ENCODE measurements at regions not wholly inside any gene's neighbourhood (a gene's known extent, or its start where the extent isn't known, plus 50 kb on each side); places are given as distances from the start of the nearest gene placed in this dataset.
"Not testable (repeated sequence)": the region's sequence is repeated elsewhere in the genome, so short reads cannot be mapped to it uniquely, and the experiment has no call there.

DNA sequence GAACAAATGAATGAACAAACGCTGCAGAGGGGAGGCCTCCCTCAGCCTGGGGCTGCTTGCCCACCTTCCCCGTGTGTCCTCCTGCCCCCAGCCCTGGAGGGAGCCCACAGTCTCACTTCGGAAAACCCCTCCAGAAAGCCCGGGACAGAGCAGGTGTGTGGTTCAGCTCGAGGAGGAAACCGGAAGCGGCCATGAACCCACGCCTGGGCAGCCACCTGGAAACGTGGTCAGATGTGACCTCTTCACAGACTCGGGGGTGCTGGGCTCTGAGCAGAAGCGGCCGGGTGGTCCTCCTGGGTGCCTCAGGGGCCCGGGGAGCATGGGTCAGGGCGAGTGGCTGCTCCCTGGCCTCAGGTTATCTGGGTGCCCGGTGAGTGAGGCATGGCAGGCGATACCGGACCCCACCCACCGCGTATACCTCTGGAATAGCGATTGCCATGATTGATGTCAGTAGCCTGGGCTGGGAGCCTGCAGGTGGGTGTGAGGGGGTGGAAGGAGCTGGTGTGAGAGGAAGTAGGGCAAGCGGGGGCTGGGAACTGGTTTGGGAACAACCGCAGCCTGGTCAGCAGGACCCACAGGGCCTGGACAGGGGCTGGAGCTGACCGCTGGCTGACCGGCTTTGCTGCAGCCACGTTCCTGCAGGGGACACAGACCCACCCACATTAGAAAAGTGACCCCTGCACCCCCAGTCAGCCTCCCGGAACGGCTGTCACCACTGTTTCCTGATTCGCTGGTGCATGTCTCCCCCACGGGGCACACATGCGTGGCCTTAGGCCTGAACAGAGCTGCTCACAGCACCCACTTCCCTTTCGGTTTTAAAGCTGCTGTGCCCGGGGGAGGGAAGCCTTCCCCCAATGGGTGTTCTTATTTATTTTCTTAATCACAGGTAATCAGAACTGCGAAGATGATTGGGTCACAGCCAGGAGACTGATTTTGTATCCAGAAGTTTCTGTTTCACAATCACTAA, 5465.1 kb upstream of the TPTE start:
- H3K4me3 ChIP-seq (ENCODE audit: low read depth, poor library complexity, severe bottlenecking); DNase-seq (ENCODE audit: low spot score in 2 of 2); intact Hi-C loops (cut with DNase I; ENCODE audit: low total_unique reads): not testable (repeated sequence)
- no CpG with 5 or more reads among the region's 33 CpGs for WGBS, 2 donors

DNA sequence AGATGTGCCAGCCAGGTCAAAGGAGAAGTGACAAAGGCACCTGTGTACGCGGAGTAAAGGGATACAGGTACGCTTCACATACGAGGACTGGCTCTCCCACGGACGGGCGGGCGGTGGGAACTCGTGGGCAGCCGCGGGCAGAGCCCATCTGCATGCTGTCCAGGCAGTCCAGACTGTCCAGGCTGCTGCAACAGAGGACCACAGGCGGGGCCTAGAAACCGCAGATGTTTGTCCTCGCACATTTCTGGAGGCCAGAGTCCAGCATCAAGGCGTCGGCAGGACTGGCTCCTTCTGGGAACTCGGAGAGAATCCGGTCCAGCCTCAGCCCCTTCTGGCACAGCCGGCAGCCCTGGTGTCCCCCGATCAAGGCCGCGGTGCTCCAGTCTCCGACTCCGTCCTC, 5464.3 kb upstream of the TPTE start:
- DNase-seq (ENCODE audit: low spot score in 2 of 2); H3K4me3 ChIP-seq (ENCODE audit: low read depth, poor library complexity, severe bottlenecking); intact Hi-C loops (cut with DNase I; ENCODE audit: low total_unique reads): not testable (repeated sequence)
- no CpG with 5 or more reads among the region's 24 CpGs for WGBS, 2 donors

DNA sequence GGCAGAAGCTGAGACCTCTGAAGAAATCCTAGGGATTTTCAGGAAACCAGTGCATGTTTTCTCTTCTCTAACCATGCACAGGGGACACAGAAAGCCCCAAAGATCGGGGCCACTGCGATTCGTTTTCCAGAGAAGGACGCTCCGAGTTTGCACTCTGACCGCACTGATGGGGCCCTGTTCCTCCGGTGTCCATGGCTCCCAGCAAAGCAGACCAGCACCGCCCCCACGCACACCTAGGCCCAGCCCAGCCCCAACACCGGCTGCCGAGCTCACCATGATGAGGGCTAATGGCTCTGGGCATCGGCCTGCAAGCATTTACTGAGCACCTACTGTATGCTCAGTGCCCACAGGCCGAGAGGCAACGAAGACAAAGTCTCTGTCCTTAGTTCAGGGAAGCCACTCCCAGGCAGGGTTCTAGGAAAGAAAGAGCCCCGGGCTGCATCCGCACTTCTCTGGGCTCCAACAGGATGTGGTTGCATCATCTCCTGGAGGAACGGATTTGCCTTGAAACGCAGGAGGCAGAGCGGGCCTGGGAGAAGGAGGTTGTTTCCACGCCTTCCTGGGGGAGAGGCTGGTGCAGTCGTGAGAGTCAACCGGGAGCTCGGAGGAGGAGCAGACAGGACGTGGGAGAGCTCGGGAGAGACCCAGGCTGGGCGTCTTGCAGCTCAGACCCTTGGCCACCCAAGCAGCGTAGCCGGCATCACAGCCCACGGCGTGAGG, 5460.9 kb upstream of the TPTE start:
- WGBS, 2 donors, result no CpG with 5 or more reads among the region's 30 CpGs
- intact Hi-C loops (cut with DNase I; ENCODE audit: low total_unique reads); H3K4me3 ChIP-seq (ENCODE audit: low read depth, poor library complexity, severe bottlenecking); DNase-seq (ENCODE audit: low spot score in 2 of 2): not testable (repeated sequence)

DNA sequence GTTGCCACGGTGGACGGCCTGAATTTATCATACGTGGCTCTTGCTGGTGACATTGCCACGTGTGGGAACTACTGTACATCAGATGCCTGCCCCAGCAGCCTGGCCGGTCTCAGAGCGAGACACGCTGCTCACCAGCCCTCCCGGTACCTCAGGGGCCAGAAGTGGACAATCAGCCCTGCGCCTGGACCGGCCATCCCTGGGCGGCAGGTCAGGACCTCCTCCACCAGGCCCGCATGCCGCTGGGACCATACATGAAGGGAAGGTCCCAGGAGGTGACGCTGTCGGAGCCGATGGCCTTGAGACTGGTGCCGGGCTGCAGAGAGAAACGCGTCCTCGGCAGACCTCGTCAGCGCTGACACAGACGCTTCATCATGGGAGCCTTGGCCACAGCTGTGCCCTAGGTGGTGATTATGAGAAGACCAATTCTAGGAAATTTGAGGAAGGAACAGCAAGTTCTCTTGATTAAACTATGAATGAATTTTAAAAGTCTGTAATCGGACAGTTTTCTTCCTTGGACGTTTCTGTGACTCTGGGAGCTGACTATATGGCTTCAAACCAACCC, 5456.7 kb upstream of the TPTE start:
- H3K4me3 ChIP-seq (ENCODE audit: low read depth, poor library complexity, severe bottlenecking); intact Hi-C loops (cut with DNase I; ENCODE audit: low total_unique reads): not testable (repeated sequence)
- no CpG with 5 or more reads among the region's 25 CpGs for WGBS, 2 donors
- DNase-seq (ENCODE audit: low spot score in 2 of 2), result peak in 1 of 2 donors; percentile 62

DNA sequence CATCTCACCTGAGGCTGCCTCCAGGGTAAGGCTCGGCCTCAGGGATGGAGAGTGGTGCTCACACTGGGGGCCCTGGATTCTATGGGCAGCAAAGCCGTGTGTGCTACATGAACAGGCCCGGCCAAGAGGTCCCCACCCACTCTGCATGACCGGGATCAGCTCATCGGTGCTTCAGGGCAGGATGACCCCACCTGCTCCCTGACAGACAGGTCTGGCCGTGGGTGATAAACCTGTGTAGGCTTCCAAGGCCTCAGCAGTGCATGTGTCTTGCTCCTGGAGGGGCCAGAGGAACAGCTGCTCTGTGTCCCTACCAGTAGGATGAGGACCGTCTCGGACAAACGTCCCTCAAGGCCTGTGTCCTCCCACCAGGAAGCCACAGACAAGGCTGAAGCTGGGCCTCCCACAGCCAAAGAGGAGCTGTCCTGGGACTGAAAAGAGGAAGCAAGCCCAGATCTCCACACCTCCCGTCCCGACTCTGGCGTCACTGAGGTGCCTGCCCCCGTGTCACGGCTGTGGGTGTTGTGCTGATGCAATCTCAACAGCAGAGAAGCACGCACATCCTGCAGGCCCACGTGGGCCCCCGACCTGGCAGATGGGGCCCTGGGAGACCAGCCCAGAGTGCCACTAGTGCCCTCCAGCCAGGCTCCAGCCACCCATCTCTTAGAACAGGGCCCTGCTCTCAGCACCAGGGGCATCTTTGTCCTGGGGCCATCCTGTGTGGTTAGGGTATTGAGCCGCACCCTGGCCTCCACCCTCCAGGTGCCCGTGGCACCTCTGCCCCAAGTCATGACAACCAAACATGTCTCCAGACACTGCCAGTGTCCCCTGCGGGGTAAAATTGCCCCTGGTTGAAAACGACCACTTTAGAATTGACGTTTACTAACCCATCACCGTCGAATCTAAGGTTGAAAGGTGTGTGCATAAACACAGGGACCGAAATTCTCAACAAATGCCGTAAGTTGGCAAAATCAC, 5455.9 kb upstream of the TPTE start:
- WGBS, 2 donors, result 69% methylated on average over 7 of the region's 26 CpGs; no CpG with 5 or more reads in 1 of the 2 donors
- H3K4me3 ChIP-seq (ENCODE audit: low read depth, poor library complexity, severe bottlenecking); intact Hi-C loops (cut with DNase I; ENCODE audit: low total_unique reads): not testable (repeated sequence)
- peak in 1 of 2 donors; percentile 85 for DNase-seq (ENCODE audit: low spot score in 2 of 2)

DNA sequence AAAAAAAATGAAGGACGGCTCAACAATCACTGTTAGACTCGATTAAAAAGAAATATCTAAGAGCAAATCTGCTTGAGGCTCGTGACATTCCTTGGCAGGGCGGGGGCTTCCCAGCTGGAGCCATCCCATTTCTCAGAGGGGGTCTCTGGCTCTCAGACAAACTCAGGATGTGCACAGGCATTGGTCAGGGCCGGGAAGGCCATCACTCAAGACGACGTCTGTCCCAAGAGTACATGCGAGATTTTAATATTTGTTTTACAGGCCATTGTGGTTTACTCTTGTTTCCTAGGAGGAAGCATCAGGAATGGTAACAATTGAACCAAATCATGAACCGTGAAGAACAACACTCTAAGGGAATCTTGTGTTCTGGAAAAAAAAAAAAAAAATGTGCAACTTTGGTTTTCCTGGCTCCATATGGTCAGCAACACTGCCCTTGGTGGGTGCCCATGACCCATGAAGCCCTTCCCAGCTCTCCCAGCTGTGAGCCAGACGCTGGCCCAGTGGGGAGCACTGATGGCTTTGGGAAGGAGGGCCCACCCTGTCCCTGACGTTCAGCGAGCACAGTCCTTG, 5454.6 kb upstream of the TPTE start:
- 43% methylated on average over 2 of the region's 12 CpGs; no CpG with 5 or more reads in 1 of the 2 donors for WGBS, 2 donors
- intact Hi-C loops (cut with DNase I; ENCODE audit: low total_unique reads); DNase-seq (ENCODE audit: low spot score in 2 of 2); H3K4me3 ChIP-seq (ENCODE audit: low read depth, poor library complexity, severe bottlenecking): not testable (repeated sequence)

DNA sequence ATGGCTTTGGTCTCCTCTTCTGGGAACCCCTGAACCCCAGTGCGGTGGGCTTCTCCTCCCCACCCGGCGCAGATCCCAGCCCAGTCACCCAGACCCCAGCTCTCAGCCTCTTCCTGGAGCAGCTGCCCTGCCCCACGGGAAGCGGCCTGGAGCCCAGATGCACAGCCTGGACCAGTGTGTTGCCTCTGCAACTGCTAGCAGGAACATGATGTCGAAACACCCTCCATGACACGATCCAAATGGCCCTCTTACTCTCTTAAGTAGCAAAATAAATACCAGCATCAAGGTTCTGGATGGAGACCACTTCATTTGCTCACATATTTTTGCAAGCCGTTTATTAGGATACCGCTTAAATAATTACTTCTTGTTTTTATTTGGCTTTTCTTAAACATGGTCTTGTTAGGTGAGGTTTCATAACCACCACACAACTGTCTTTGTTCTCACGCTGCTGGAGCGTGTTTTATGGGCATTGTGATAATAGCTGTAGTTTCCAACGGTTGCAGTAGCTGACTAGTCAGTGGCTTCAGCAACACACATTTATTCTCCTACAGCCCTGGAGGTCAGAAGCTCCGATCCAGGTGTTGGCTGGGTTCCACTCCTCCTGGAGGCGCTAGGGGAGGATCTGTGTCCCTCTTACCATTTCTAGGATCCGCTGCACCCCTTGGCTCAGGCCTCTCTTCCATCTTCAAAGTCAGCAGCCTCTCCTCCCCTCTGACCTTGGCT, 5453.9 kb upstream of the TPTE start:
- DNase-seq (ENCODE audit: low spot score in 2 of 2); intact Hi-C loops (cut with DNase I; ENCODE audit: low total_unique reads); H3K4me3 ChIP-seq (ENCODE audit: low read depth, poor library complexity, severe bottlenecking): not testable (repeated sequence)
- no CpG with 5 or more reads among the region's 15 CpGs for WGBS, 2 donors

DNA sequence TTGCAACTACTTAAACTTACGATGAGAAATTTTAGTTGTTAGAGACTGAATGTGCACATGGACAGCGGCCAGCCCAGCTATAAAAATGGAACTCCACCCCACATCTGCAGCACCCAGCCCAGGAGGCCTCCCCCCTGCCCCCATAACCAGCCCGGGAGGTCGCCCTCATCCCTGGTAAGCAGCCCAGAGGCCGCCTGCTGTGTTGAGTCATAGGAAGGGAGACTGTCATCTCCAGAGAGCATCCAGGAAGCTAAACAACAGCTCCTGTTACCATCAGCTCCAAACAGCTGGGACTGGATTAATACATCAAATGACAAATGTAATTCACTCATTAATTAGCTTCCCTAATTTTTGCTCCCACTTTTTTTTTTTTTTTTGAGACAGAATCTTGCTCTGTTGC, 5452.7 kb upstream of the TPTE start:
- WGBS, 2 donors, result 0% methylated on average over 1 of the region's 5 CpGs; no CpG with 5 or more reads in 1 of the 2 donors
- intact Hi-C loops (cut with DNase I; ENCODE audit: low total_unique reads); DNase-seq (ENCODE audit: low spot score in 2 of 2): not testable (repeated sequence)

DNA sequence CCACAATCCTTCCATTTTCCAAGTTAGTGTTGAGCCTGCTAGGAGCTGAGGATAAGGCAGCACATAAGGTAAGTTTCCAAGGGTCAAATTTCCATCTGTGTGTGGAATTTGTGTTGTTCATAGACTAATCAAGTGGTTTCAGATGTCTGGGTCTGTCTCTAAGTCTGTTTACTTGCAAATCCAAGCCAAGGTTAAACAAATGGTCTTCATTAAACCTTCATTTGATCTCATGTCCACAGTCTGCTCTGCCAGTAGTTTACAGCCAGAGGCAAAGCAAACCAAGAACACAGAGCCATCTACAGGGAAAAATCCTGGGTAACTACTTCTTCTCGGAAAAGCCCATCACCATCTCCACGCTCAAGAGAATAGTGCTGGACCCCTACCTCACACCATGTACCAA, 5450.2 kb upstream of the TPTE start:
- no CpG with 5 or more reads among the region's 2 CpGs for WGBS, 2 donors
- intact Hi-C loops (cut with DNase I; ENCODE audit: low total_unique reads); H3K4me3 ChIP-seq (ENCODE audit: low read depth, poor library complexity, severe bottlenecking); DNase-seq (ENCODE audit: low spot score in 2 of 2): not testable (repeated sequence)

More for the DNA sequence above, 5452.7 kb upstream of the TPTE start:
- not testable (repeated sequence) for H3K4me3 ChIP-seq (ENCODE audit: low read depth, poor library complexity, severe bottlenecking)

DNA sequence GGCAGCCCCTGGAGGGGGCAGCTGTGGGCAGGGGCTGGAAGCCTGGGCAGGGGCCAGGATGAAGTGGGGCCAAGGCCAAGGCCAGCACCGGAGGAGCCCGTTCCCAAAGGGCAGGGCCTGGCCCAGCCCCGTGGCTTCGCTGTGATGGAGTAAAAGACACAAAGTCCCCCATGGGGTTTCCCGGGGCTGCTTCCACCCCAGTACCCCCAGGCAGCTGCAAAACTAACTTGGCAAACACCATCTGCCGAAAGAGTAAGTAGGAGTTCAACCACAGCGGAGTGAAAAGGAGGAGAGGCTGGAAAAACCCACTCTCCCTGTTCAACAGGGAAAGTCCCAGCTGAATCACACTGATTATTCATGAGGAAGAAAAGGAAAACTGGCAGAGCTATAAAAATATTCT, 5444.5 kb upstream of the TPTE start:
- WGBS, 2 donors, result no CpG with 5 or more reads among the region's 7 CpGs
- DNase-seq (ENCODE audit: low spot score in 2 of 2); H3K4me3 ChIP-seq (ENCODE audit: low read depth, poor library complexity, severe bottlenecking); intact Hi-C loops (cut with DNase I; ENCODE audit: low total_unique reads): not testable (repeated sequence)

DNA sequence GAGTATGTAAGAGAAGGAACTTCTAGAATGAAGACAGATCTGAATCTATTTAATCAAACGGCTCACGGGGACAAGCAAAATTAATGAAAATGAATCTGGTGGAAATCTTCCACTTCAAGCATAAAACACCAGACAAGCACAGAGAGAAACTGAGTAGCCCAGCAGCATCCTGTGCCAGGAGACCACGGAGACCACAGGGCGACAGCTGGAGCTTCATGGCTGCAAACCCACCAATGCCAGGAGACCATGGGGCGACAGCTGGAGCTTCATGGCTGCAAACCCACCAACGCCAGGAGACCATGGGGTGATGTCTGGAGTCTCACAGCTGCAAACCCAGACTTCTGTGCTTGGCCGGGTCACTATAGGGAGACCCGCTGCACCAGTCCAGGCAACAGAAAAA, 5442.0 kb upstream of the TPTE start:
- intact Hi-C loops (cut with DNase I; ENCODE audit: low total_unique reads); DNase-seq (ENCODE audit: low spot score in 2 of 2): not testable (repeated sequence)
- WGBS, 2 donors, result no CpG with 5 or more reads among the region's 8 CpGs

DNA sequence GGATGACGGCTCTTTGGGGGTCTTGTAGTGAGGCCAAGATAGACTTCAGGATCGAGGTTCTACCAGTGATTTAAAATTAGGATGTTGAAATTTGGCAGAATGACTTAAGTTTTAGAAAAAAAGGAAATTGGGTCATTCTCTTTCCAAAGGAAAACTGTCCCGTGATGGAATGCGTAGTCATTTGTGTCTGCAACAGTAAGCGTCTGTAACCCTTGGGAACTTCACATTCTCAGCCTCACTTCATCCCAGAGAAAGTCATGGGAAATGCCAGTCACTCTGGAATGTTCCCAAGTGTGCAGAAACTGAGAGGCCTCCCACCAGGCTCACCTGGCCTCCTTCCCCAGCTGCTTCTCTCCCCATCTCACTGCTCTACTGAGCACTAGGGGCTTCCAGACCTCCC, 5441.4 kb upstream of the TPTE start:
- intact Hi-C loops (cut with DNase I; ENCODE audit: low total_unique reads); DNase-seq (ENCODE audit: low spot score in 2 of 2); H3K4me3 ChIP-seq (ENCODE audit: low read depth, poor library complexity, severe bottlenecking): not testable (repeated sequence)
- WGBS, 2 donors, result no CpG with 5 or more reads among the region's 5 CpGs

More for the DNA sequence above, 5442.0 kb upstream of the TPTE start:
- not testable (repeated sequence) for H3K4me3 ChIP-seq (ENCODE audit: low read depth, poor library complexity, severe bottlenecking)

DNA sequence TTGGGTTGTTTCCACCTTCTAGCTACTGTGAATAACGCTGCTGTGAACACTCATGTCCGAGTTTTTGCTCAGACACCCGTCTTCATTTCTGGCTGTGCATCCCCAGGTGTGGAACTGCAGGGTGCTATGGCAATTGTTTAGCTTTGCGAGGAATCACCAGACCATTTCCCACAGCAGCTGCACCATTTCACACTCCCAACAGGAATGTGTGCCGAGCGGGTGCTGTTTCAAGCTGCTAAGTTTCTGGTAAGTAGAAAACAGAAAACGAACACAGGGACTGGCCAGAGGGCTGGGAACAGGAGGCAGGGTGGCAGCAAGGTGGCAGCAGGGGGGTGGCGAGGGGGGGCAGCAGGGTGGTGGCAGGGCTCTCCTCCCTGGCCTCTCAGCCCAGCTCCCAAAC, 5437.1 kb upstream of the TPTE start:
- intact Hi-C loops (cut with DNase I; ENCODE audit: low total_unique reads); H3K4me3 ChIP-seq (ENCODE audit: low read depth, poor library complexity, severe bottlenecking); DNase-seq (ENCODE audit: low spot score in 2 of 2): not testable (repeated sequence)
- 92 to 98% methylated on average over 4 of the region's 8 CpGs for WGBS, 2 donors

All from lower leg skin (tissue), 3 donors.